ENCODE measurements at regions not wholly inside any gene's neighbourhood (a gene's known extent, or its start where the extent isn't known, plus 50 kb on each side); places are given as distances from the start of the nearest gene placed in this dataset.

GRCh38 chr14:83799233-83799632, 1730.7 kb upstream of the FLRT2 start:
- H3K27me3 ChIP-seq (replicated peaks; ENCODE audit: control insufficient read depth, insufficient read depth, low read length) = no peaks in the 10 kb centered on the region
- no peak overlapping the region for H3K4me3 ChIP-seq (replicated peaks; ENCODE audit: low read depth, low read length)
- no peaks in the 10 kb centered on the region for H3K36me3 ChIP-seq (ENCODE audit: control insufficient read depth, insufficient read depth, low read length)
- TF ChIP-seq CTCF (IDR thresholded peaks at IDR 0.05; ENCODE audit: insufficient read depth, low read length, poor library complexity, severe bottlenecking) = no peak
- no peak for DNase-seq (ENCODE audit: extremely low read depth, insufficient read length)

GRCh38 chr14:83814896-83815295, 1715.0 kb upstream of the FLRT2 start:
- TF ChIP-seq CTCF (IDR thresholded peaks at IDR 0.05; ENCODE audit: insufficient read depth, low read length, poor library complexity, severe bottlenecking) = no peak
- Histone ChIP-seq H3K36me3 (ENCODE audit: control insufficient read depth, insufficient read depth, low read length) (no peaks in the 10 kb centered on the region), H3K27me3 (replicated peaks; ENCODE audit: control insufficient read depth, insufficient read depth, low read length) (no peaks in the 10 kb centered on the region), H3K4me3 (replicated peaks; ENCODE audit: low read depth, low read length) (no peak overlapping the region)
- no peak for DNase-seq (ENCODE audit: extremely low read depth, insufficient read length)

- Histone ChIP-seq H3K27me3 (replicated peaks; ENCODE audit: control insufficient read depth, insufficient read depth, low read length) (no peaks in the 10 kb centered on the region), H3K36me3 (ENCODE audit: control insufficient read depth, insufficient read depth, low read length) (no peaks in the 10 kb centered on the region), H3K4me3 (replicated peaks; ENCODE audit: low read depth, low read length) (no peak overlapping the region)
- DNase-seq (ENCODE audit: extremely low read depth, insufficient read length) = no peak
- no peak for TF ChIP-seq CTCF (IDR thresholded peaks at IDR 0.05; ENCODE audit: insufficient read depth, low read length, poor library complexity, severe bottlenecking)
Observed at GRCh38 chr14:83816761-83817160, 1713.2 kb upstream of the FLRT2 start.

GRCh38 chr14:83825843-83826242, 1704.1 kb upstream of the FLRT2 start:
- no peak for DNase-seq (ENCODE audit: extremely low read depth, insufficient read length)
- Histone ChIP-seq H3K36me3 (ENCODE audit: control insufficient read depth, insufficient read depth, low read length) (no peaks in the 10 kb centered on the region), H3K27me3 (replicated peaks; ENCODE audit: control insufficient read depth, insufficient read depth, low read length) (no peaks in the 10 kb centered on the region), H3K4me3 (replicated peaks; ENCODE audit: low read depth, low read length) (no peak overlapping the region)
- TF ChIP-seq CTCF (IDR thresholded peaks at IDR 0.05; ENCODE audit: insufficient read depth, low read length, poor library complexity, severe bottlenecking) = no peak

- DNase-seq (ENCODE audit: extremely low read depth, insufficient read length) = no peak
- no peak overlapping the region for H3K4me3 ChIP-seq (replicated peaks; ENCODE audit: low read depth, low read length)
- no peaks in the 10 kb centered on the region for H3K36me3 ChIP-seq (ENCODE audit: control insufficient read depth, insufficient read depth, low read length)
- no peak for TF ChIP-seq CTCF (IDR thresholded peaks at IDR 0.05; ENCODE audit: insufficient read depth, low read length, poor library complexity, severe bottlenecking)
- H3K27me3 ChIP-seq (replicated peaks; ENCODE audit: control insufficient read depth, insufficient read depth, low read length) = no peaks in the 10 kb centered on the region
Observed at GRCh38 chr14:83826838-83827237, 1703.1 kb upstream of the FLRT2 start.

GRCh38 chr14:83827383-83827782, 1702.6 kb upstream of the FLRT2 start:
- no peaks in the 10 kb centered on the region for H3K36me3 ChIP-seq (ENCODE audit: control insufficient read depth, insufficient read depth, low read length)
- DNase-seq (ENCODE audit: extremely low read depth, insufficient read length) = no peak
- TF ChIP-seq CTCF (IDR thresholded peaks at IDR 0.05; ENCODE audit: insufficient read depth, low read length, poor library complexity, severe bottlenecking) = no peak
- no peaks in the 10 kb centered on the region for H3K27me3 ChIP-seq (replicated peaks; ENCODE audit: control insufficient read depth, insufficient read depth, low read length)
- H3K4me3 ChIP-seq (replicated peaks; ENCODE audit: low read depth, low read length) = no peak overlapping the region
